Heart left ventricle (tissue), 16 donors: ENCODE measurements at regions not wholly inside any gene's neighbourhood (a gene's known extent, or its start where the extent isn't known, plus 50 kb on each side); places are given as distances from the start of the nearest gene placed in this dataset.

Source experiments
- ATAC-seq, 4 donors: fragments of 200-7000 bp; cut with Tn5 transposase; one replicate each; pipeline ENCODE4 v1.9.1; 2020 to 2022; ENCODE audit warnings: moderate library complexity in 4 of 4, mild to moderate bottlenecking in 3 of 4, moderate number of reproducible peaks in 1 of 4
- DNase-seq, 5 donors: peaks; one replicate each; pipeline ENCODE4 v3.0.0-alpha.2; 2020
- H3K27ac ChIP-seq, 12 donors: fragments of 200-600 bp; sonication (generic) in 4 of 12; one replicate each; pipeline versions ENCODE4 v1.5.0 to v1.8.0; 2016 to 2022; ENCODE audit warnings: mild to moderate bottlenecking in 2 of 12
- H3K27me3 ChIP-seq, 9 donors: fragments of 200-600 bp; sonication (generic) in 2 of 9; one replicate each; pipeline versions ENCODE4 v1.5.1 to v1.8.0; 2016 to 2022; ENCODE audit warnings: mild to moderate bottlenecking in 3 of 9
- H3K36me3 ChIP-seq, 9 donors: fragments of 200-600 bp; sonication (generic) in 2 of 9; one replicate each; pipeline versions ENCODE4 v1.5.0 to v1.8.0; 2018 to 2022; ENCODE audit warnings: mild to moderate bottlenecking in 2 of 9
- H3K4me1 ChIP-seq, 12 donors: fragments of 200-600 bp; sonication (generic) in 4 of 12; one replicate each; pipeline versions ENCODE4 v1.5.0 to v1.8.0; 2016 to 2022; ENCODE audit warnings: mild to moderate bottlenecking in 3 of 12
- H3K4me3 ChIP-seq, 12 donors: fragments of 200-600 bp; sonication (generic) in 4 of 12; one replicate each; pipeline versions ENCODE4 v1.5.0 to v1.8.0; 2017 to 2022; ENCODE audit warnings: mild to moderate bottlenecking in 9 of 12, moderate library complexity in 4 of 12
- H3K9me3 ChIP-seq, 12 donors: fragments of 200-600 bp; sonication (generic) in 4 of 12; one replicate each; pipeline versions ENCODE4 v1.5.0 to v1.8.0; 2016 to 2022; ENCODE audit warnings: mild to moderate bottlenecking in 1 of 12
- POLR2A ChIP-seq, 2 donors: fragments of 450-650 bp; IDR thresholded peaks; one replicate each; pipeline ENCODE4 v1.6.1; 2017; ENCODE audit warnings: antibody characterized with exemption in 2 of 2, mild to moderate bottlenecking in 2 of 2, moderate library complexity in 2 of 2
- WGBS, 4 donors: extraction: QIAGEN DNeasy Blood & Tissue Kit in 2 of 4; methylation state at CpG; one replicate each; pipeline versions ENCODE4 v1.1.5 to v1.1.7; 2013 to 2018; 5-methylcytosine and 5-hydroxymethylcytosine counted together
- intact Hi-C, 10 donors: fragments of 100-400 bp; cut with DNase I; formaldehyde crosslinking; loops; one replicate each; pipeline versions ENCODE4 v1.11.1 to v1.14.2; 2022
- TF ChIP-seq, protein P1 (sequence below), 12 donors: fragments of 200-600 bp; sonication (generic) in 4 of 12; IDR thresholded peaks; one replicate each; pipeline versions ENCODE4 v1.5.0 to v1.8.0; 2018 to 2022; ENCODE audit warnings: antibody characterized with exemption in 12 of 12, mild to moderate bottlenecking in 5 of 12
- donor health status: ischemic (EF 13 %, LVEDD 7.1; RV severe dilation, severe dysfunction).
- donor health status: healthy with polysubstance abuse.
- donor health status: DM: no; HTN: yes; CAD: no.
- donor health status: DM: no; HTN: no; CAD: no.
- donor health status: ischemic (EF 25% LVEDD 6.9; RV normal size, moderate dysfunction).
- donor health status: ischemic (EF 25% LVEDD 5.7; RV mildly dilated, moderate dysfunction).
- donor health status: healthy.
- donor health status: DM: yes; HTN: yes; CAD: no.
- donor health status: ischemic (EF 35%, LVEDD 5.7; RV mildly dilated, moderate dysfunction).
- donor health status: nonischemic (EF 11% LVEDD 7.7; RV severe dilation, severe dysfunction).
- donor health status: DM: yes; HTN: yes; CAD: no.
- donor health status: PGD.
- donor health status: ischemic (EF 29% LVEDD 5.4; RV normal size, mild dysfunction).
- donor health status: nonischemic (EF 23%, LVEDD 6.1; RV moderate dilation, normal function).

GRCh38 chr3:134704133-134704532, 53.3 kb upstream of the KY start:
- Histone ChIP-seq H3K4me3 (no peak overlapping the region), H3K4me1 (peaks cover 0 to 10% (median 3%) of the 10 kb centered on the region in 12 donors), H3K27me3 (no peaks in the 10 kb centered on the region), H3K27ac (no peak overlapping the region), H3K36me3 (no peaks in the 10 kb centered on the region), H3K9me3 (peaks cover 0 to 5% (median 0%) of the 10 kb centered on the region in 12 donors)
- no peak for ATAC-seq
- WGBS, 4 donors = 72 to 82% (median 78%) methylated on average over 2 of the region's 2 CpGs
- intact Hi-C loops = no loop called here
- no peak for DNase-seq
- TF ChIP-seq, protein P1, sequence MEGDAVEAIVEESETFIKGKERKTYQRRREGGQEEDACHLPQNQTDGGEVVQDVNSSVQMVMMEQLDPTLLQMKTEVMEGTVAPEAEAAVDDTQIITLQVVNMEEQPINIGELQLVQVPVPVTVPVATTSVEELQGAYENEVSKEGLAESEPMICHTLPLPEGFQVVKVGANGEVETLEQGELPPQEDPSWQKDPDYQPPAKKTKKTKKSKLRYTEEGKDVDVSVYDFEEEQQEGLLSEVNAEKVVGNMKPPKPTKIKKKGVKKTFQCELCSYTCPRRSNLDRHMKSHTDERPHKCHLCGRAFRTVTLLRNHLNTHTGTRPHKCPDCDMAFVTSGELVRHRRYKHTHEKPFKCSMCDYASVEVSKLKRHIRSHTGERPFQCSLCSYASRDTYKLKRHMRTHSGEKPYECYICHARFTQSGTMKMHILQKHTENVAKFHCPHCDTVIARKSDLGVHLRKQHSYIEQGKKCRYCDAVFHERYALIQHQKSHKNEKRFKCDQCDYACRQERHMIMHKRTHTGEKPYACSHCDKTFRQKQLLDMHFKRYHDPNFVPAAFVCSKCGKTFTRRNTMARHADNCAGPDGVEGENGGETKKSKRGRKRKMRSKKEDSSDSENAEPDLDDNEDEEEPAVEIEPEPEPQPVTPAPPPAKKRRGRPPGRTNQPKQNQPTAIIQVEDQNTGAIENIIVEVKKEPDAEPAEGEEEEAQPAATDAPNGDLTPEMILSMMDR (IDR thresholded peaks at IDR 0.05) = no peak
- TF ChIP-seq POLR2A (IDR thresholded peaks at IDR 0.05) = no peak

- Histone ChIP-seq H3K4me1 (peaks cover 0 to 10% (median 0%) of the 10 kb centered on the region in 12 donors), H3K9me3 (peaks cover 0 to 5% (median 0%) of the 10 kb centered on the region in 12 donors), H3K36me3 (no peaks in the 10 kb centered on the region), H3K4me3 (no peak overlapping the region), H3K27ac (no peak overlapping the region), H3K27me3 (no peaks in the 10 kb centered on the region)
- intact Hi-C loops = no loop called here
- TF ChIP-seq, protein P1 (IDR thresholded peaks at IDR 0.05) = no peak
- no peak for TF ChIP-seq POLR2A (IDR thresholded peaks at IDR 0.05)
- 75 to 77% (median 76%) methylated on average over 1 of the region's 1 CpG for WGBS, 4 donors
- ATAC-seq (no peak), DNase-seq (no peak)
These were observed 53.7 kb upstream of the KY start for GRCh38 chr3:134704556-134704955.

DNA sequence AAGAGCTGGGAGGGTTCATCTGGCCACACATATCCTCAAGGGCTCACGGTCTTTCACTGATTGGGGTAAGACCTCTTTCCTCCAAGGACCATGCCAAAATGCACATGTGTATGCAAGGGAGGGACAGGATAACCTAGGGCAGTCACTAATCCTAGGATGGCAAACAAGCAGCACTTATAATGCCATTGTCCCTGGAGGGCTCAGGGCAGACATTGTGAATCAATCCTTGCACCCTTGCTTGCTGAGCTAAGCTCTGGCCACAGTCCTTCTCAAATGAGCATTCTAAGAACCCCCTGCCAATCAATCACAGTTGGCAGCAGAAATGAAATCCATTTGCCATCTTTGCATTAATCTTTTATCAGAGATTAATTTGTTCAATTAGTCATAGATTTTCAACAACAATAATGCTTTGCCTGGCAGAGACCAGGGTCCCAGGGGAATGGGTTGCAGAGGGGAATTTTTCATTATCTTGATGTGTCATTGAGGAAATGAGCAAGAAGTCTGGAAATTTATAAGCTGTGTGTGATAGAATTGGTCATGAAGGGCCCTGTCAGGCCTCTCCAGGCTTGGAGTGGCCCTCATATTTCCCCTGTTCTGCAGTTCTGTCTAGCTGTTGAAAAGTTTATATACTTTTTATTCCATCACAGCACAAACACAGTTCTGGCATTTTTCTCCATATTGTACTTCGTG, 57.2 kb upstream of the KY start:
- no peak overlapping the region for H3K27ac ChIP-seq
- DNase-seq (no peak), ATAC-seq (no peak)
- intact Hi-C loops = no loop called here
- H3K4me3 ChIP-seq = no peak overlapping the region
- no peaks in the 10 kb centered on the region for H3K27me3 ChIP-seq
- peaks cover 0 to 14% (median 6%) of the 10 kb centered on the region in 12 donors for H3K4me1 ChIP-seq
- no peaks in the 10 kb centered on the region for H3K36me3 ChIP-seq
- no peaks in the 10 kb centered on the region for H3K9me3 ChIP-seq
- 80 to 88% (median 87%) methylated on average over 2 of the region's 2 CpGs for WGBS, 4 donors
- TF ChIP-seq POLR2A (IDR thresholded peaks at IDR 0.05) = no peak
- TF ChIP-seq, protein P1 (IDR thresholded peaks at IDR 0.05) = no peak

DNA sequence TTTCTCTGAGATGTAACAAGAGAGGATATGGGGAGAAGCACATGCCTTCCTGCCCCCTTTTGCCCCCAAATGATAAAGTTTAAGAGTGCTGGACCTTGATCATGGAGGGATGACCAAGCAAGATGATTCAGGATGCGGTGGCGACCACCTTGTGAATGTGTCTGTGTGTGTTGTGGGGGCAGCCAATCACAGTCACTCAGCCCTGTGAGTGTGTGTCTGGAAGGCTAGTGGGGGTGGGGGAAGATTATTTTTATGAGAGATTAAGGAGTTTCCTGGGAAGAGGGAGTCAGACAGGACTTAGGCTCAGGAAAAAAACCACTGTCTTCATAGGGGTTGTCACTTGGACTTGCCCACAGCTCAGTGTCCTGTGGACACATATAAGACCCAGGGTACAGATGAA, 57.8 kb upstream of the KY start:
- Histone ChIP-seq H3K27ac (no peak overlapping the region), H3K27me3 (no peaks in the 10 kb centered on the region), H3K4me1 (peaks cover 0 to 14% (median 6%) of the 10 kb centered on the region in 12 donors), H3K4me3 (no peak overlapping the region), H3K36me3 (no peaks in the 10 kb centered on the region), H3K9me3 (no peaks in the 10 kb centered on the region)
- WGBS, 4 donors = 87 to 96% (median 93%) methylated on average over 2 of the region's 2 CpGs
- DNase-seq (no peak), ATAC-seq (no peak)
- TF ChIP-seq, protein P1 (IDR thresholded peaks at IDR 0.05) = no peak
- TF ChIP-seq POLR2A (IDR thresholded peaks at IDR 0.05) = no peak
- intact Hi-C loops = no loop called here
